ENCODE measurements at regions not wholly inside any gene's neighbourhood (a gene's known extent, or its start where the extent isn't known, plus 50 kb on each side); places are given as distances from the start of the nearest gene placed in this dataset.

- TF ChIP-seq CTCF (IDR thresholded peaks at IDR 0.05) (no peak), POLR2A (IDR thresholded peaks at IDR 0.05) (no peak)
- no peaks in the 10 kb centered on the region for H3K9me3 ChIP-seq
- no peaks in the 10 kb centered on the region for H3K4me1 ChIP-seq
- DNase-seq: peak in 1 of 3 donors; percentile 27
- no peak overlapping the region for H3K27ac ChIP-seq
- no peaks in the 10 kb centered on the region for H3K27me3 ChIP-seq
- H3K36me3 ChIP-seq: no peaks in the 10 kb centered on the region
- H3K4me3 ChIP-seq: no peak overlapping the region
Measured at GRCh38 chr18:78766651-78767533, 212.7 kb upstream of the SALL3 start.

GRCh38 chr18:78767648-78768071 is 212.0 kb upstream of the SALL3 start:
- Histone ChIP-seq H3K27ac (no peak overlapping the region), H3K4me1 (no peaks in the 10 kb centered on the region), H3K9me3 (no peaks in the 10 kb centered on the region), H3K36me3 (no peaks in the 10 kb centered on the region), H3K4me3 (no peak overlapping the region), H3K27me3 (no peaks in the 10 kb centered on the region)
- DNase-seq: no peak
- TF ChIP-seq POLR2A (IDR thresholded peaks at IDR 0.05): no peak
- no peak for TF ChIP-seq CTCF (IDR thresholded peaks at IDR 0.05)

- no peaks in the 10 kb centered on the region for H3K27me3 ChIP-seq
- peak in 1 of 3 donors; percentile 40 for DNase-seq
Measured at GRCh38 chr18:78768221-78768620, 211.4 kb upstream of the SALL3 start.

GRCh38 chr18:78768656-78769501 is 210.7 kb upstream of the SALL3 start:
- DNase-seq: peak in 1 of 3 donors; percentile 34
- no peak overlapping the region for H3K27ac ChIP-seq
- no peaks in the 10 kb centered on the region for H3K27me3 ChIP-seq
- H3K9me3 ChIP-seq: no peaks in the 10 kb centered on the region
- H3K4me1 ChIP-seq: no peaks in the 10 kb centered on the region
- H3K4me3 ChIP-seq: no peak overlapping the region
- no peaks in the 10 kb centered on the region for H3K36me3 ChIP-seq
- no peak for TF ChIP-seq POLR2A (IDR thresholded peaks at IDR 0.05)
- no peak for TF ChIP-seq CTCF (IDR thresholded peaks at IDR 0.05)

More at GRCh38 chr18:78768221-78768620, 211.4 kb upstream of the SALL3 start:
- H3K9me3 ChIP-seq: no peaks in the 10 kb centered on the region
- no peak overlapping the region for H3K27ac ChIP-seq
- no peak for TF ChIP-seq CTCF (IDR thresholded peaks at IDR 0.05)
- TF ChIP-seq POLR2A (IDR thresholded peaks at IDR 0.05): no peak
- no peak overlapping the region for H3K4me3 ChIP-seq
- H3K36me3 ChIP-seq: no peaks in the 10 kb centered on the region
- no peaks in the 10 kb centered on the region for H3K4me1 ChIP-seq

GRCh38 chr18:78769502-78770105 is 210.0 kb upstream of the SALL3 start:
- Histone ChIP-seq H3K4me1 (no peaks in the 10 kb centered on the region), H3K27me3 (no peaks in the 10 kb centered on the region), H3K9me3 (no peaks in the 10 kb centered on the region), H3K4me3 (no peak overlapping the region), H3K27ac (no peak overlapping the region), H3K36me3 (no peaks in the 10 kb centered on the region)
- DNase-seq: peak in 2 of 3 donors; percentile 8 to 26
- TF ChIP-seq CTCF (IDR thresholded peaks at IDR 0.05) (no peak), POLR2A (IDR thresholded peaks at IDR 0.05) (no peak)
